ENCODE measurements at regions not wholly inside any gene's neighbourhood (a gene's known extent, or its start where the extent isn't known, plus 50 kb on each side); places are given as distances from the start of the nearest gene placed in this dataset.

DNA sequence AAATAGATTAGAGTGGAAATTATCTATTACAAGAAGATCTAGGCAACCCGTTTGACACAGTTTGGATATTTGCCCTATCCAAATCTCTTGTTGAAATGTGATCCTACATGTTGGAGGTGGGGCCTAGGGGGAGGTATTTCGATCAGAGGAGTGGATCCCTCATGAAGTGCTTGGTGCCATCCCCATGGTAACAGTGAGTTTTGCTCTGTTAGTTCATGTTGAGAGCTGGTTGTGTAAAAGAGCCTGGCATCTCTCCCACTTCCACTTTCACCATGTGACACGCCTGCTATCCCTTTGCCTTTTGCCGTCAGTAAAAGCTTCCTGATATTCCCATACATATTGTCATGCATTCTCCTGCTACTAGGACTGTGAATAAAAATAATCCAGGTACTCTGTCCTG, 66.4 kb upstream of the FLRT2 start:
- TF ChIP-seq, protein P1, sequence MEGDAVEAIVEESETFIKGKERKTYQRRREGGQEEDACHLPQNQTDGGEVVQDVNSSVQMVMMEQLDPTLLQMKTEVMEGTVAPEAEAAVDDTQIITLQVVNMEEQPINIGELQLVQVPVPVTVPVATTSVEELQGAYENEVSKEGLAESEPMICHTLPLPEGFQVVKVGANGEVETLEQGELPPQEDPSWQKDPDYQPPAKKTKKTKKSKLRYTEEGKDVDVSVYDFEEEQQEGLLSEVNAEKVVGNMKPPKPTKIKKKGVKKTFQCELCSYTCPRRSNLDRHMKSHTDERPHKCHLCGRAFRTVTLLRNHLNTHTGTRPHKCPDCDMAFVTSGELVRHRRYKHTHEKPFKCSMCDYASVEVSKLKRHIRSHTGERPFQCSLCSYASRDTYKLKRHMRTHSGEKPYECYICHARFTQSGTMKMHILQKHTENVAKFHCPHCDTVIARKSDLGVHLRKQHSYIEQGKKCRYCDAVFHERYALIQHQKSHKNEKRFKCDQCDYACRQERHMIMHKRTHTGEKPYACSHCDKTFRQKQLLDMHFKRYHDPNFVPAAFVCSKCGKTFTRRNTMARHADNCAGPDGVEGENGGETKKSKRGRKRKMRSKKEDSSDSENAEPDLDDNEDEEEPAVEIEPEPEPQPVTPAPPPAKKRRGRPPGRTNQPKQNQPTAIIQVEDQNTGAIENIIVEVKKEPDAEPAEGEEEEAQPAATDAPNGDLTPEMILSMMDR (conservative IDR thresholded peaks at IDR 0.05; ENCODE audit: low read length), result no peak
- H3K4me3 ChIP-seq (ENCODE audit: low read length), result no peak overlapping the region
- no peak for DNase-seq (ENCODE audit: low read depth)

DNA sequence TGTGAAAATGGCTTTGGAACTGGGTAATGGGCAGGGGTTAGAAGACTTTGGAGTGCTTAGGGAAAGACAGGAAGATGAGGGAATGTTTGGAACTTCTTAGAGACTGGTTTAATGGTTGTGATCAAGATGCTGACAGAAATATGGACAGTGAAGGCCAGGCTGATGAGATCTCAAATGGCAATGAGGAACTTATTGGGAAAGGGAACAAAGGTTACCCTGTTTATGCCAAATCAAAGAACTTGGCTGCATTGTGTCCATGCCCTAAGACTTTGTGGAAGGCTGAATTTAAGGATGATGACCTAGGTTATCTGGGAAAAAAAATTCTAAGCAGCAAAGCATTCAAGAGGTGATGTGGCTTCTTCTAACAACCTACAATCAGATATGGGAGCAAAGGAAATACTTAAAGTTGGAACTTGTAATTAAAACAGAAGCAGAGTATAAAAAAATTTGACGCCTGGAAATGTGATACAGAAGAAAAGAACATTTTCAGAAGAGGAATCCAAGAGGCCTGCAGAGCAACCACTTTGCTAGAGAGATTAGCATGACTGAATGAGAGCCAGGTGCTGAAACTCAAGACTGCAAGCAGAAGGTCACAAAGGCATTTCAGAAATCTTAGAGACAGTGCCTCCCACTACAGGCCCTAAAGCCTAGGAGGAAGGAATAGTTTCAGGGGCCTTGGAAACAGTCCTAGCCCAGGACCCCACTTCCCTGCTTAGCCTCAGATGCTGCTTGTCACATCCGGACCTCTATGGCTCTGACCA, 65.6 kb upstream of the FLRT2 start:
- H3K4me3 ChIP-seq (ENCODE audit: low read length), result no peak overlapping the region
- TF ChIP-seq, protein P1 (conservative IDR thresholded peaks at IDR 0.05; ENCODE audit: low read length), result no peak
- no peak for DNase-seq (ENCODE audit: low read depth)

DNA sequence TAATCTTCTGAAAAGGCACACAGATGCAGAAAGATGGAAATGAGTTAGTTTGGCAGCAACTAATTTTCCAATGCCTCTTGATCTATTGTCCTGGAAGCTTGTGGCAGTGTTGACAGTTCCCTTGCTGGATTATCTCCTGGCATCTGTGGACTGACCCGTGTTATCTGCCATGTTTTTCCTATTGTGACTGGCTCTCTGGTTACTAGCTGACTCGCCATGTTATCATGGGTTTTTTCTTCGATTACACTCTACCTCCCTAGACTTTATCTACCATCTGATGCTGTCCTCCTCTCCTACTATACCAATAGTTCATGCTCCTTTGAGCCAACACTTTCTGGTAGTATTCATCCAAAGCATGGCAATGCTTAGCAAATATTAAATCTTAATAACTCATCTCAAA, 63.3 kb upstream of the FLRT2 start:
- TF ChIP-seq, protein P1 (conservative IDR thresholded peaks at IDR 0.05; ENCODE audit: low read length), result no peak
- DNase-seq (ENCODE audit: low read depth), result no peak
- H3K4me3 ChIP-seq (ENCODE audit: low read length), result no peak overlapping the region

DNA sequence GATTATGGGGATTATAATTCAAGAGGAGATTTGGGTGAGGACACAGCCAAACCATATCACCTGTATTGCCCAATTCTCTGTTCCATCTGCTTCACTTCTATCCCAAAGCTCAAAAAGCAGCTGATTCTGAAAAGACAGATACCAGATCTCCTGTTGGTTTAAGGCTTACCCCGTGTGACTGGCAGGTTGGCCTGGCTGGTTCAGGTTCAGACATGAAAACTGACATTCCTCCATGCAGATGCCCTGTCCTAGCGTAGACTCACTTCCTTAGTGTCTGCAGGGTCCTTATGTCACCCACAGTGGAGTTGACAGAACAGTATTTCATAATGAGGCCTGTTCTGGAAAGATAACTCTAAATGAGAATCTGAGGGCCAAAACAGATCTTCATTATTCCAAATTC, 61.1 kb upstream of the FLRT2 start:
- DNase-seq (ENCODE audit: low read depth), result no peak
- H3K4me3 ChIP-seq (ENCODE audit: low read length), result no peak overlapping the region

DNA sequence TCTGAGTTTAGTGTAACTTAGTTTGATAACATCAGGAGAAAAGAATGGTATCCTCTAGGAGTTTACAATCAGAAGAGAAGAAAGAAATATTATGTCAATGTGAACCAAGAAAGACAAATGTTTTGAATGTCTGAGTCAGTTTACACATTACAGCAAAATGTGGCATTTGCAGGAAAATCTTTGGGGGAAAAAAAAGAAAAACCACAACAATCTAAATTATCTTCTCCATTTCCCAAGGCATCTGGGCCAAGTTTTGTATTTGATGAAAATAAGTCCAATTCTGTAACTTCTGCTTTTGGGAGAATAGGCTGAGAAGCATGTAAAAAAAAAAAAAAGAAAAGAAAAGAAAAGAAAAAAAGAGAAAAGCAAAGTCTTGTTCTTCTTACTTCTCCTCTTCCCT, 58.8 kb upstream of the FLRT2 start:
- TF ChIP-seq, protein P1 (conservative IDR thresholded peaks at IDR 0.05; ENCODE audit: low read length), result no peak
- H3K4me3 ChIP-seq (ENCODE audit: low read length), result no peak overlapping the region
- DNase-seq (ENCODE audit: low read depth), result peak; percentile 88

More for the DNA sequence above, 61.1 kb upstream of the FLRT2 start:
- TF ChIP-seq, protein P1 (conservative IDR thresholded peaks at IDR 0.05; ENCODE audit: low read length), result no peak

DNA sequence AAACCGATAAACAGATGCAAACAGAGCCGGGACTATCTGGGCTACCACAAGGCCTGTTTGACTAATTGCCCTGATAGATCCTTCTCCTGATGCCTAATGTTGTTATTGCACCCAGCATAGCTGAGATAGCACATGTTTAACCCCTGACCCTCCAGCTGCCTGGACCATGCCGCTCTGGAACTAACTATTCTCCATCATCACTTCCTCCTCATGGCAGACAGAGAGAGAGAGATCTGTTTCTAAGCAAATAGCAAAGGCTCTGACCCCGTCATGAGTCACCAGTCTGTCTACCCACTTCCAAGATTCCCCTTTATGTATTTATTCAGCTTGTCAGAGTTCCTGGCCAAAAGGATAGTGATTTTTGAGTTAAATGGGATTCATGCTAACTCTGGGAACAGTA, 58.2 kb upstream of the FLRT2 start:
- DNase-seq (ENCODE audit: low read depth), result peak; percentile 92
- H3K4me3 ChIP-seq (ENCODE audit: low read length), result no peak overlapping the region
- TF ChIP-seq, protein P1 (conservative IDR thresholded peaks at IDR 0.05; ENCODE audit: low read length), result no peak

DNA sequence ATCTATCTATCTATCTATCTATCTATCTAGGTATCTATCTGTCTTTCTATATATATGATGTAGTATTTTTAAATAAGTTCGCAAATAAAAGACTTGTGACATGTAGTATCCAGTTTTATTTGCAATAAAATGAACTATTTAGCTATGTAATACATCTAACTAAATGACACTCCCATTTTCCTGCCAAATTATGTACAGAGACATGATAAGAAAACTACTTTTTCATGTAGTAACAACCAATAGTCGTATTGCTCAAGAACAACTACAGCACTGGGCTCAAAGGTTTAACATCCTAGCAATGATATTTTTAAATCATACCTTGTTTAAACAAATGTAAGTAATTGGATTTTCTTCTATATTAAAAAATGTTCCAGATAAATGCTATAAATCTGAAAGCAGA, 55.5 kb upstream of the FLRT2 start:
- DNase-seq (ENCODE audit: low read depth), result no peak
- H3K4me3 ChIP-seq (ENCODE audit: low read length), result no peak overlapping the region
- TF ChIP-seq, protein P1 (conservative IDR thresholded peaks at IDR 0.05; ENCODE audit: low read length), result no peak
